ENCODE measurements at regions not wholly inside any gene's neighbourhood (a gene's known extent, or its start where the extent isn't known, plus 50 kb on each side); places are given as distances from the start of the nearest gene placed in this dataset.
"Not testable (repeated sequence)": the region's sequence is repeated elsewhere in the genome, so short reads cannot be mapped to it uniquely, and the experiment has no call there.

- no peak for DNase-seq
Observed at GRCh38 chr7:16369855-16370254, 51.5 kb downstream of the CRPPA start.

GRCh38 chr7:16369309-16369708 is 52.0 kb downstream of the CRPPA start:
- DNase-seq: not testable (repeated sequence)

GRCh38 chr7:16368885-16369284 is 52.5 kb downstream of the CRPPA start:
- DNase-seq: no peak

DNA sequence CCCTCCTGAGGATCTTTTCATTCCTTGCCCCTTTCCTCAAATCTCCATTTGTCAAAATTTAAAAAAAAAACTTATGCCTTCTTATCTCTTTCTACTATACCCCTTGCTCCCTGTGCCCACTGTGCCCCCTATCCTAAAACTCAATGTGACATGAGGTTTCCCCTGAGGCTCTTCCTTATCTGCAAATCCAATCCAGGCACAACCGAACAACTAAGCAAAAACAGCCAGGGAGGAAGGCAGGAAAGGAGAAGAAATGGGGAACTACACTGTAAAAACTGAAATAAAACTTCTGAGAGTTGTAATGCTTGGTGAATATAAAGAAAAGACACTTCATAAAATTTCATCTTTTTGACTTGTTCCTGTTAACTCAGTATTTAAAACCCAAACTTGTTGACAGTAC is 54.2 kb downstream of the CRPPA start:
- DNase-seq: no peak

DNA sequence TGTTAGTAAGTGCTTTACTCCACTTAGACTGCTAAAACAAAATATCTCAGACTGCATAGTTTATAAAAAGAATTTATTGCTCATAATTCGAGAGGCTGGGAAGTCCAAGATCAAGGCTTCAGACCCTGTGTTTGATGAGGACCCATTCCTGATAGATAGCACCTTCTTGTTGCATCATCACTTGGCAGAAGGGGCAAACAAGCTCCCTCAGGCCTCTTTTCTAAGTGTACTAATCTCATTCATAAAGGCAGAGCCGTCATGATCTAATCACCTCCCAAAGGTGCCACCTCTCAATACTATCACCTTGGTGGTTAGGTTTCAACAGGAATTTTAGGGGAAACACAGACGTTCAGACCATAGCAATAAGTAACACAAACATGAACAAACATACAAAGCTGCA is 55.4 kb downstream of the CRPPA start:
- no peak for DNase-seq

DNA sequence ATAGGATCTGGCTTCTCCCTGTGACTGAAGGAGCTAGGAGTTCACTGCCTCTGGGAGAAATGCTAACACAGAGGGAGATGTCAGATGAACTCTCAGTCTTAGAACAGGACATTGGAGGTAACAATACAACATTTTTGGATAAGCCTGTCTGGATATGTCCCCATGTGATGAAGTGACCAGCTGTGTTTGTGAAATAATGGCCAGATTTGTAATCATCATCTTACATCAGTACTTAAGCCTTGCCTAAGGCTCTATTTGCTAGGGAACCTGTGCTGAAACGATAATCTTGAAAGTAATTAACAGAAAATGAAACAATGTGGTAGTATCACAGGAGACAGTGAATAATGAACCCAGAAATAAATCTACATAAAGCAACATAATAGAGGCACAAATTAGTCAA is 56.2 kb downstream of the CRPPA start:
- DNase-seq: no peak

DNA sequence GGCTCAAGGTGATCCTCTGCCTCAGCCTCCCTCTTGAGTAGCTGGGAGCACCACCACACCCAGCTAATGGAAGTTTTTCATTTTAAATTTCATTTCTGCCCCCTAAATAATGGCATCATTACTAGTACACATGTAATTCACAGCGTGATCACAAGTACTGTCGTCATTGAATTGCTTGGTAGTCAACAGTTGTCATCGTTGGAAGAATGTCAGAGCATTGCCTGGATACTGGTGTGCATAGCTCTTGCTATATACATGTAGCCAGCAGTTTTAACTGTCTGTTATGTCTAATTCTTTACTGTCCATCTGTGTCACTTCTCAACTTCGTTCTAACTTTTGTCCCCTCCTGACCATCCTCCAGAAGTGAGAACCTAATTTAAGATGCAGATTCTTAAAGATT is 62.1 kb downstream of the CRPPA start:
- no peak for DNase-seq

DNA sequence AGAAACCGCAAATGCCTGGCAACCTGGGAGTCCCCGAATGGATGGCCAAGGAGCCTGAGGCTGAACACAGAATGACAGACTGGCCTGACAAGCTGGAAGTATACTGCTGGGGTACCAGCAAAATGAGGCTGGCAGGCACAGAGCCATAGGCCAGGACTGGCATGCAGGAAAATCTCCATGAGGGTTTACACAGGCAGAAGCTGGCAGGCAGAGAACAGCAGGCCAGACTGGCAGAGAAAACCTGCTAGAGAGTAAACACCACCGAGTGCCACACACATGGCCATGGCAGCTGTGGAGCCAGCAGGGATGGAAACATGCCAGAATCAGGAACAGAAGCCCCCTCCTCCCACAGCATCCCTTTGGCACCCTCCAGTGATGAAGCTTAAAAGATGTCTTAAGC is 63.4 kb downstream of the CRPPA start:
- DNase-seq: no peak

DNA sequence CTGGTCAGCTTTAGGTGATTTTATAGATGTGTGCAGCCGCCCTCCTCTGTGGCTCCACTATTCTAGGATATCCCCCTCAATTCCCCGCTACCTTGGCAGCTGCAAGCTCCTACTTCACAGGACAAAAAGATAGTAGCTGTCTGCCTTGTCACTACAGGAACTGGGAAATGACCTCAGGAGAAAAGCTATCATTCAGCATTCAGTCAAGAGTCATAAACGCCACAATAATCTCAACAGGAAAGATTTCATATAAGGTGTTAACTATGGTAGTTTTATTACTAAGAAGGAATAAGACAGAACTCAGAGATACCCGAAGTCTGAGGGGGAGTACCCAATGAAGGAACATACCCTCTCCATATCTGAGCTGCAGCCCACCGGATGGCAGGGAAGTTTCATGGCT is 63.9 kb downstream of the CRPPA start:
- DNase-seq: no peak

- DNase-seq: no peak
Observed at GRCh38 chr7:16356301-16356958, 64.9 kb downstream of the CRPPA start.

DNA sequence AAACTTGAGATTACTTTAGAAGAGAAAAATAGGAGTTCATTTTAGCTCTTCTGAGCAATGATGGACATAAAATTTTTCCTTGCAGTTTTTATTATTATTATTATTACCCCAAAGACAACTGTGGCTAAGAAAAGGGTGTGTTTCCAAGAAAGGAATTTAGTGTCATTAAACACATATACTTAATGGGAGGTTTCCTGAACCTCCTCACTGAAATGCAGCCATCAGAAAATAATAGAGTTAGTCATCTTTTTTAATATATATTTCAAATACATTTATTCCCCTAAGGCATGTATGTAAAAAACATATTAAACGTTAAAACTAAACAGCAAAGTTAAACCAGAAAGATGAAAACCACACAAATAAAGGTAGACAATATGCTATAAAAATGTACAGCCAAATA is 66.8 kb downstream of the CRPPA start:
- DNase-seq: no peak

- no peak for DNase-seq
Observed at GRCh38 chr7:16353226-16353625, 68.1 kb downstream of the CRPPA start.

DNA sequence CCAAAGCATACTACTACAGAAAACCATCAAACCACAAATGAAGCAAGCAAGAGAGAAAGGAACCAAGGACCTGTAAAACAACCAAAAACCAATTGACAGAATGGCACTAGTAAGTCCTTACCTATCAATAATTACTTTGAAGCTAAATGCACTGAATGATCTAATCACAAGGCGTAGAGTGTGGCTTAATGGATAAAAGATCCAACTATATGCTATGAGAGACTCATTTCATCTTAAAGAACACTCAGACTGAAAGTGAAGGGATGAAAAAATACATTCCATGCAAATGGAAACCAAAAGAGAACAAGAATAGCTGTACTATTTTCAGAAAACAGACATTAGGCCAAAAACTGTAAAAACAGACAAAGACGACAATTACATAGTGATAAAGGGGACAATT is 70.7 kb downstream of the CRPPA start:
- DNase-seq: no peak

GRCh38 chr7:16348251-16348650 is 73.1 kb downstream of the CRPPA start:
- DNase-seq: no peak

DNA sequence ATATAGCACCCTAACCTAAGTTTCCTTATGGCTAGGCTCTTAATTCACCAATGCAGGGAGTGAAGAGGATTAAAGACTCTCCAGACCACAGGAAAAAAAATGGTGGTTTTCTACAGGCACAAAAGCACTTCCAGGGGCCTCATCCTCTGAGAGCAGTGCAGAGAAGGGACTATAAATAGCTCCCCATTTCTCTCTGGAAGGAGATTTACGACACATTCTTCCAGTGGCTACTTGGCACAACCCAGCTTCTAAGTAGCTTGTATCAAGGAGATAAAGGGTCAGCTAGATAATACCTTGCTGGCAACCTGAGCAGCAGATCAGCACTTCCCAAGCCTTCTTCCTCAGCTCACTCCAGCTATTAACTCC is 73.5 kb downstream of the CRPPA start:
- DNase-seq: no peak

DNA sequence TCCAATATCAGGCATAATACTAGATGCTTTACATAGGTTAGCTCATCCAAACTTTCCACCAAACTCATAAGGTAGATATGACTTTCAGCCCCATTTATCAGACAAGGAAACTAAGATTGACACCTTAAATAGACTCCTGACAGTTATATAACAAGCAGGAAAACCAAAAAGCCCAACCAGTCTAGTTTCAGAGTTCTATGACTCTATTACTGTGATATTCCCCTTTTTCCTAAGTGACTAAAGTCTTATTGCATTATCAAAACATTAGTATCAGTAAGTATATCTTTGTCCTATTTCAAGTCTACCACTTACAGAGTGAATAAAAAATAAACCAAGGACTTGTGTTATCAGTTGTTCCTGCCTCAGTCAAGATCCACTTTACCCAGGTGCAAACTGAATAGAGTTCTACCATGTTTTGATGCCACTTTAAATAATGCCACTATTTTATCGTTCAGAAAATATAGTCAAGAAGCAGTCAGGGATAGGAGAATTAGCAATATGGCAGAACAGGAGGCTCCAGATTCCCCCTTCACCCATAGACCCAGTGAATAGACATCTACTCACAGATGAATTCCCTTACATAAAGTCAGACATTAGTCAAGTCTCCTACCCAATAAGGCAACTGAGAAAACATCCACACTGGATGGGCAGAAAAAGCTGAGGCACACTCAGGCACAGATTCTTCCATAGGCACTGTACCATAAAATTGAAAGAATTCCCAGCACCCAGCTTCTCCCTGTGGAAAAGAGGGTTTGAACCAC is 74.1 kb downstream of the CRPPA start:
- no peak for DNase-seq

DNA sequence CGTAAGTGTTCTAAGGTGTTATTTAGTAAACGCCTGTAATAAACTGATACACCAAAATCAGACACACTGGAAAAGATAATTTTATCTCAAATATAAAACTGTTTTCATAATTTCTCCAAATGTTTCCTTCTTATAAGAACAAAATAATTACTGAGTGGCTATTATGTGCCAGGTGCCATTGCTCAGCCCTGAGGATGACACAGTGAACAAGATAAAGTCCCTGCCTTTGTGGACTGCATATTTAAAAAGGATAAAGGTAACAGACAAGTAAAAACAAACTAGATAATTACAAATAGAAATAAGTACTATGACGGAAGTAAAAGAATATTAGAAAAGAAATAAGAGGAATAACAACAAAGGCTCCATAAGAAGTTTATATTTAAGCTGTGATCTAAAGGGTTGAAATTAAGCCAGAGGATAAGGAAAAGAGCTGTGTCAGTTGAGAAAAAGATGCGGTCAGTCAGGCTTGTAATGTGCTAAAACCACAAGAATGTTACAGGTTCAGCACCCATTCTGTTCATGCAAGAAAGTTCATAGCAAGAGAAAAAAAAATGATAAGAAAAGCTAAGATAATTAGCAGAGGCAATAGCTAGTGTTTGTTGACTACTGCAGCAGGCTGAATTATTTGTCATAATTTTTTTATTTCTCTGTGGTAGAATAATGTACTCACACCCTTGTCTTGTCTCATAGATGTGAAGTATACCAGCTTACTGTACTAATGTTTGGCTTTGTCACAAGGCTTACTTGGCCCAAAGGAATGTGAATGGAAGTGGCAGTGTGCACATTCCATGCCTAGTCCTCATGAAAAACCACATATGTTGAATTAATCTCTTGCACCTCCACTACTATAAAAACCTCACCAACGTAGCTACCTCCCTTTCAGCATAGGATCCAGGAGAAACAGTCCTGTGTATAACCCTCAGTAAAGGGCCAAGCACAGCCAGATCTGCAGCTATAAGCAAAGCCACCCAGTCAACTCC is 75.1 kb downstream of the CRPPA start:
- no peak for DNase-seq

GRCh38 chr7:16344927-16345326 is 76.4 kb downstream of the CRPPA start:
- no peak for DNase-seq

GRCh38 chr7:16343612-16344011 is 77.7 kb downstream of the CRPPA start:
- no peak for DNase-seq

DNA sequence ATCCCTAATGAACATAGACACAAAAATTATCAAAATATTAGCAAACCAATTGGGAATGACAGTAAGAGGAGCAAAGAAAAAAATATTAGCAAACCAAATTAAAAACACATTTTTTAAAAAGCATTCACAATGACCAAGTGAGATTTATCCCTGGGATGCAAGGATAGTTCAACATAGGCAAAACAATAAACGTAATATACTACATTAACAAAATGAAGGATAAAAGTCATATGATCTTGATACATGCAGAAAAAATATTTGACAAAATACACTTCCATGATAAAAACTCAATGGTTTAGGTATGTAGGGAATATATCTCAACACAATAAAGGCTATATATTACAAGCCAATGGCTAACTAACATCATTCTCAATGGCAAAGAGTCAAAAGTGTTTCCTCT is 83.3 kb downstream of the CRPPA start:
- no peak for DNase-seq

DNA sequence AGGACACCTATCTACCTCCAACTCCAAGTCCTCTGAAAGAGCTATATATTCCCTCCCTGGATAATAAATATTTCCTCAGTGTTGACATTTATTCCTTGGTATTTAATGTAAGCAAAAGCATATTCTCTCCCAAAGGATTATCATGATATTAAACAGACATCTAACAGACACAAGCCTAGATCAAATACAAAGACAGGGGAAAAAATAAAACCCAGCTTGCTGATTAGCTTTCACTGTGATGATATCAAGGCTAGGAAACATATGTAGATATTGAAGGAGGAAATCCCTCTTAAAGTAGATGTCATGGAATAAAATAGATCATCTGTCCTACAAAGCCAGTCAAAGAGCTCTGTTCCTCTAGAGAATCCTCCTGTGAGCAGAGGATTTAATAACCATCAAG is 95.2 kb downstream of the CRPPA start:
- no peak for DNase-seq

- no peak for DNase-seq
Observed at GRCh38 chr7:16323313-16323712, 98.0 kb downstream of the CRPPA start.

- DNase-seq: no peak
Observed at GRCh38 chr7:16320099-16320660, 101.2 kb downstream of the CRPPA start.
